ENCODE measurements at regions not wholly inside any gene's neighbourhood (a gene's known extent, or its start where the extent isn't known, plus 50 kb on each side); places are given as distances from the start of the nearest gene placed in this dataset.

GRCh38 chr2:6421138-6421730 is 444.5 kb downstream of the CMPK2 start:
- no peak for DNase-seq (ENCODE audit: low read depth)

DNA sequence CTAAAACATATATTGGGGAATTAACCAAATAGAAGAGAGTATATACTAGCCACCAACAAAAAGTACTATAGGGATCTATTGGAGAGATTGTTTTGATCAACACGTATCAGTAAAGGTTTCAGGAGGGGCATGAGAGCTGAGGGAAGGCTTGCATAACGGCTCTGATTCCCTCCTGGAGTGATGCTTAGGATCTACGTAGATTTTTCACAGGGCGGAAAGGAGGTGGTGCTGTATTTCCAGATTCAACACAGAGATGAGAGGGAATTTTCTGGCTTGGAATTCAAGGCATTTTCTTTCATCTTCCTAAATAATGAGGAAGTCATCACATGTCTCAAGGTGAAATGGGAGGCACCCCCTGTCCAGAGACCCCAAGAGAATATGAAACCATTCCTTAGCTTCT is 443.8 kb downstream of the CMPK2 start:
- DNase-seq (ENCODE audit: low read depth) = no peak

- DNase-seq (ENCODE audit: low read depth) = no peak
These were observed 442.6 kb downstream of the CMPK2 start for GRCh38 chr2:6423157-6423556.

GRCh38 chr2:6423944-6424343 is 441.8 kb downstream of the CMPK2 start:
- no peak for DNase-seq (ENCODE audit: low read depth)

- DNase-seq (ENCODE audit: low read depth) = no peak
These were observed 440.7 kb downstream of the CMPK2 start for GRCh38 chr2:6425032-6425431.

GRCh38 chr2:6429210-6429986 is 436.3 kb downstream of the CMPK2 start:
- DNase-seq (ENCODE audit: low read depth) = no peak

DNA sequence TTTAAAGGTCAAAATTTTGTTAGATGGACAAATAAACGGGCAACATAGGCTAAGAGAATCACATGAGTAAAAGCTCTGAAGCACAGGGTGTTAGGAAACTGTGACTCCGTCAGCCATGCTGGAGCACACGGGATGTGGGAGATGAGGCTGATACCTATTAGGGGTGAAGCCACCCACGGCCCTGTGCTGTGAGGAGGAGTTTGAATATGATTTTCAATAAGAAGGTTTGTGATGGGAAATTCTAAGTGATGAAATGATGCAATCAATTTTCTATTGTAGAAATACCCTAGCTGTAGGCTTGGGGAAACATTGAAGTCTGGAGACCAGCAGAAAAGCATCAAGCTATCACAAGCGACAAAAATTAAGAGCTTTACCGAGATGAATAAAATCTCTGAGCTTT is 431.3 kb downstream of the CMPK2 start:
- no peak for DNase-seq (ENCODE audit: low read depth)

GRCh38 chr2:6441800-6442199 is 423.9 kb downstream of the CMPK2 start:
- no peak for DNase-seq (ENCODE audit: low read depth)

DNA sequence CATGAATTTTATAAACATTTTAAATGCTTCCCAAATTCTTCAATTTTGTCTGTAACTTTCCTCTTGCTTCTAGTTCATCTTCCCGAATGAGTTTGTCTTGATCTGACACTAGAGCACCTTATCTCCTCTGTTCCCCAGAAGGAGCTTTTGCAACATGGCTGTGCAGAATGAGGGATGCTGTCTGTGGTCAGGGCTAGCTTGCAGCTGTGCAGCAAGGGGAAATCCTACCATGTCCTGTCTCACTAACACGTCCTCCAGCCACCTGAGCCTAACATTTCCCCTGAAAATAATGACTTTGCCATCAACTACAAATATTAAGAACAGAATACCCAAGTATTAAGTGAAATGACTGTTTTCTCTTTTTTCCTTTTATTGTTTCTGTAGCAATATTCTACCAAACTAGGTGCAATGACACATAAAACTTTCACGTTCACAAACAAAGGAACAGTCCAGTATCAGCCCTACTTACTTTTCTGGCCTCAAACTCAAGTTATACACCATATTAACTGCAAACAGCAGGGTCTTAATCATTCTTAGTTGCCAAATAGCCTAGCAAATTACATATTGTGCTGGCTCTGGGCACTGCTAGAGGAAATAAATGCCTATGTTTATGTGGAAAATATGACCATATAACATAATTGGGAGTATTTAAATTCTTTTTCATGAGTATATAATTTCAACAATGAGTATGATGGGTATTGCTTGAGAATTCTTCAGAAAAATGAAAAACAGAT is 423.3 kb downstream of the CMPK2 start:
- DNase-seq (ENCODE audit: low read depth) = no peak

GRCh38 chr2:6443061-6443823 is 422.5 kb downstream of the CMPK2 start:
- no peak for DNase-seq (ENCODE audit: low read depth)

DNA sequence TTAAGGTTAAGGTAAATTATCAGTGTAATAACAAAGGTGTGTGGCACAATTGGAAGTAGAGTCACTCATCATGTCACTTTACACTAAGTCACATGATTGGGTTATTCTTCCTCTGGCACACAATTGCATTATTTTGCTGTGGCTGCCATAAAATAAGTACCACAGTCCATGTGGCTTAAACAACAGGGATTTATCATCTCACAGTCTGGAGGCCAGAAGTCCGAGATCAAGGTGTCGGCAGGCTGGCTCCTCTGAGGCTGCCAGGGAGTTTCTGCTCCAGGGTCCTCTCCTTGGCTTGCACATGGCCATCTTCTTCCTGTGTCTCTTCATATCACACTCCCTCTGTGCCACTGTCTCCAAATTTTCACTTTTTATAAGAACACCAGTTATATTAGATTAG is 421.2 kb downstream of the CMPK2 start:
- no peak for DNase-seq (ENCODE audit: low read depth)

DNA sequence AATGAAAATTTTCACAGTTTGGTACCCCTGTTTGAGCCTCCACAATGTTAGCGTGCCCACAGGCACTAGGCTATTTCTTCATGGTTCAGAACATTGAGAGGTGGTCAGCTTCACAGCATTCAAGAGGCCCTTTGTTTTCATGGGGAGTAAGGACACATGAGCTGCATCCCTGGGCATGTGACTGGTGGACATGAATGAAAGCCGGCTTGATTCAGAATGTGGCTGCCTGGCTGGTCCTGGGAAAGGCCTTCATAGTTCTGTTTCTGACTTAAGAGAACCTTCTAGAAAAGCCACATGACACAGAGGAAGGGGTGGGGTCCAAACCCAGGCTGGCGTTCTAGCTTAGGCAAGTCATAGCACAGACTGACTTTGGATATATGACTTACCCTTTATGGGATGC is 420.6 kb downstream of the CMPK2 start:
- no peak for DNase-seq (ENCODE audit: low read depth)

- no peak for DNase-seq (ENCODE audit: low read depth)
These were observed 418.6 kb downstream of the CMPK2 start for GRCh38 chr2:6446938-6447608.

DNA sequence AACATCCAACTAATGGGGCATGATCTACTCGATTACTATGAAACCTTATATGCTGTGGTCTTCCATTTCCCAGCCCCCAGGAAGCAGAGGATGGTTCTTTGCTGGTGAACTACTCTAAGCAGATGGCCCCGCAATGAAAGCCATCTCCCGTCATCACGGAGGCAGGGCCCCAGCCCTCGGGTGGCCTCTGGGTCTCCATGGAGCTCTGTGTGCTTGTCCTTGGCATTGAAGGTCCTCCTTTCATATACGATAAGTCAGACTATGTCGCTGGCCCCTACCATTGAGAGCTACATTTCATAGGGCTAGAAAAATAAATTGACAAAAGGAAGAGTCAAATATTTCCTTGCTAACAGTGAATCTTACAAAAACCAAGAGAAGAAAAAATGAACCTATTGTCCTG is 416.8 kb downstream of the CMPK2 start:
- DNase-seq (ENCODE audit: low read depth) = no peak

DNA sequence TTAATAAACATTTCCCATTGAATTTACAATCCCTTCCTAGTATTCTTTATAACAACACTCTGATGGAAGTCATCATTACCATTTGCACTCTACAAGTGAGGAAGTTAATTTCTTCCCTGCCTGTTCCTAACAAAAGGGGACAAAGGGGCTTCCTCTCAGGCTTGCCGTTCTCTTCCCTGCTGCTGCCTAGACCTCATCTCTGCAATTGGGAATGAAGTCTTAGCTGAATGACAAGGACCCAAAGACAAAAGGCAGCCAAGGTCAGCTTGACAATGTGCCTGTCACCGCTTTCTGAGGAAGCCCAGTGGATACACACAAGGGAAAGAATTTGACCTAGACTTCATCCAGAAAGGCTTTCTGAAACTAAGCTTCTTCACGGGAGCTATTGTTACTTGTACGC is 416.4 kb downstream of the CMPK2 start:
- DNase-seq (ENCODE audit: low read depth) = no peak

DNA sequence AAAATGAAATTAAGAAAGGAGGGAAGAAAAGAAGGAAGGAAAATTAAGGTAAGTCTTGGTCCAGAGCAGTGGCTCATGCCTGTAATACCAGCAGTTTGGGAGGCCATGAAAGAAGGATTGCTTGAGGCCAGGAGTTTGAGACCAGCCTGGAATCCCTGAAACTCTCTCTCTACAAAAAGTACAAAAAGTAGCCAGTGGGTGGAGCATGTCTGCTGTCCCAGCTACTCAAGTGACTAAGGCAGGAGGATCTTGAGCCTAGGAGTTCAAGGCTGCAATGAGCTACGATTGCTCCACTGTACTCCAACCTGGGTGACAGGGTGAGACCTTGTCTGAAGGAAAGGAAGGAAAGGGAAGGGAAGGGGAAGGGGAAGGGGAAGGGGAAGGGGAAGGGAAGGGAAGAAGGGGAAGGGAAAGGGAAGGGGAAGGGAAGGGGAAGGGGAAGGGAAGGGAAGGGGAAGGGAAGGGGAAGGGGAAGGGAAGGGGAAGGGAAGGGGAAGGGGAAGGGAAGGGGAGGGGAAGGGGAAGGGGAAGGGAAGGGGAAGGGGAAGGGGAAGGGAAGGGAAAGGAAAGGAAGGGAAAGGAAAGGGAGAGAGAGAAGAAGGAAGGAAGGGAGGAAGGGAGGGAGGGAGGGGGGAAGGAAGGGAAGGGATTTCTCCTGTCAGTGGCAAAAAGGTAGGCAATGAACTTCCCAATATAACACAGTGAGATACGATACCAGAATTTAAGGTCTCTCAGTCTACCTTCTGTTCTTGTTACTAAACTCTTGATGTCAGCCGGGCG is 412.8 kb downstream of the CMPK2 start:
- no peak for DNase-seq (ENCODE audit: low read depth)

GRCh38 chr2:6454286-6454990 is 411.3 kb downstream of the CMPK2 start:
- no peak for DNase-seq (ENCODE audit: low read depth)

- DNase-seq (ENCODE audit: low read depth) = no peak
These were observed 406.6 kb downstream of the CMPK2 start for GRCh38 chr2:6459138-6459537.

DNA sequence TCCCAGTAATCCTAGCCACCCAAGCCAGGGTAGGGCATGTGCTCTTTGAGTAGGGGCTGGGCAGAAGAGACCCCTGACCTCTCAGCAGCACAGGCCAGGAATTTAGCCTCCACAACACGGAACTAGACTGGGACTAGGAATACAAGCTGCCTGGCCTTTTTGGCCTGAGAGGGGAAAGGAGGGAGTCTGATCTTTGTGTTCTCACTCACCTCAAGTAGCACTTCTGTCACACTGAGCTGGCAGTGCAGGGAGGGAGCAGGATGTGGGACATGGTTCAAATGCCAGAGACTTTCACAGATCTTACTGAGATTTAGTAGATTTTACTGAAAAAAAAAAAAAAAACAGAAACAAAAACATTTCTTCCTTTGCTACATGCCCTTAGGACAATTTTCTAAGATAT is 395.2 kb downstream of the CMPK2 start:
- no peak for DNase-seq (ENCODE audit: low read depth)

DNA sequence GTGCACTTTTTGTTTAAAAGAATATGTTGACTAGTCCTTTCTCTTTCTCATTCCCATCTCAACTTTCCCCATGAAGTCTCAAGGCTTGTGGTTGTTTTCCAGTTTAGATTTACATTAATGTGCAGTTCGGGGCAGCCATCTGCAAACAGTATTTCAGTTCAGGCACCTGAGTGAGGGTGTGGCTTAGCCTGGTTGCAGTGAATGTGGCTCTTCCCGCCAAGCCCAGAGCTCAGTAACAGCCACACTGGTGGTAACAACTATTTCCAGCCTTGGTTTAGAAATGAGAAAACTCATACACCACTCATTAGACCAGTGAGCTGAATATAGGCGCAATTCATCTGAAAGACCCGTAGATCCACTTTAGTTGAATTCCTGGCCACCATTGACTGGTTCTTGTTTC is 394.3 kb downstream of the CMPK2 start:
- DNase-seq (ENCODE audit: low read depth) = no peak
